ENCODE measurements at regions not wholly inside any gene's neighbourhood (a gene's known extent, or its start where the extent isn't known, plus 50 kb on each side); places are given as distances from the start of the nearest gene placed in this dataset.

DNA sequence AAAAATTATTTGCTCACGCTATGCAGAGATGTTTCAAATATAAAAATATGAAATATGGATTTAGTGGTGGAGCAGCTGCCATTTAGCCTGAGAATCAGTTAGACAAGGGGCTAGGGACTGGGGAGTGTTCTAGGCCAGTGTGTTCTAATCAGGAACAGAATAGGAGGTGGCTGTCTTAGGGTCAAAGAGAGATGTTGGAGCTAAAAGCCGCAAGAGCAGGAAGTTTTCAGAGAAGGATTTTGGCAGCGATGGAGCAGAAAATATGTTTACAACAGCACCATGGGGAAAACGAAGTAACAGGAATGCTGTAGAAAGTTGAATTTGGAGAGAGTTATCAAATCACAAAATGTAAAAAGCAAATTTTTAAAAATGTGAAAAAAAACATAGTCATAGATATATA is 314.0 kb upstream of the SEMA3A start:
- TF ChIP-seq, protein P1, sequence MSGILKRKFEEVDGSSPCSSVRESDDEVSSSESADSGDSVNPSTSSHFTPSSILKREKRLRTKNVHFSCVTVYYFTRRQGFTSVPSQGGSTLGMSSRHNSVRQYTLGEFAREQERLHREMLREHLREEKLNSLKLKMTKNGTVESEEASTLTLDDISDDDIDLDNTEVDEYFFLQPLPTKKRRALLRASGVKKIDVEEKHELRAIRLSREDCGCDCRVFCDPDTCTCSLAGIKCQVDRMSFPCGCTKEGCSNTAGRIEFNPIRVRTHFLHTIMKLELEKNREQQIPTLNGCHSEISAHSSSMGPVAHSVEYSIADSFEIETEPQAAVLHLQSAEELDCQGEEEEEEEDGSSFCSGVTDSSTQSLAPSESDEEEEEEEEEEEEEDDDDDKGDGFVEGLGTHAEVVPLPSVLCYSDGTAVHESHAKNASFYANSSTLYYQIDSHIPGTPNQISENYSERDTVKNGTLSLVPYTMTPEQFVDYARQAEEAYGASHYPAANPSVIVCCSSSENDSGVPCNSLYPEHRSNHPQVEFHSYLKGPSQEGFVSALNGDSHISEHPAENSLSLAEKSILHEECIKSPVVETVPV (CRISPR knock-in tag; IDR thresholded peaks at IDR 0.05): no peak
- no peak for TF ChIP-seq TCF4 (CRISPR knock-in tag; IDR thresholded peaks at IDR 0.05; ENCODE audit: borderline replicate concordance)
- no peak for TF ChIP-seq TOX (CRISPR knock-in tag; IDR thresholded peaks at IDR 0.05; ENCODE audit: borderline replicate concordance)
- no peak for TF ChIP-seq GLIS3 (CRISPR knock-in tag; IDR thresholded peaks at IDR 0.05)
- TF ChIP-seq, protein P2, sequence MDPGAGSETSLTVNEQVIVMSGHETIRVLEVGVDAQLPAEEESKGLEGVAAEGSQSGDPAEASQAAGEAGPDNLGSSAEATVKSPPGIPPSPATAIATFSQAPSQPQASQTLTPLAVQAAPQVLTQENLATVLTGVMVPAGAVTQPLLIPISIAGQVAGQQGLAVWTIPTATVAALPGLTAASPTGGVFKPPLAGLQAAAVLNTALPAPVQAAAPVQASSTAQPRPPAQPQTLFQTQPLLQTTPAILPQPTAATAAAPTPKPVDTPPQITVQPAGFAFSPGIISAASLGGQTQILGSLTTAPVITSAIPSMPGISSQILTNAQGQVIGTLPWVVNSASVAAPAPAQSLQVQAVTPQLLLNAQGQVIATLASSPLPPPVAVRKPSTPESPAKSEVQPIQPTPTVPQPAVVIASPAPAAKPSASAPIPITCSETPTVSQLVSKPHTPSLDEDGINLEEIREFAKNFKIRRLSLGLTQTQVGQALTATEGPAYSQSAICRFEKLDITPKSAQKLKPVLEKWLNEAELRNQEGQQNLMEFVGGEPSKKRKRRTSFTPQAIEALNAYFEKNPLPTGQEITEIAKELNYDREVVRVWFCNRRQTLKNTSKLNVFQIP (CRISPR knock-in tag; IDR thresholded peaks at IDR 0.05; ENCODE audit: borderline replicate concordance, low read depth): no peak
- TF ChIP-seq ZNF70 (CRISPR knock-in tag; IDR thresholded peaks at IDR 0.05): no peak
- TF ChIP-seq BACH2 (CRISPR knock-in tag; IDR thresholded peaks at IDR 0.05; ENCODE audit: borderline replicate concordance): no peak
- no peak for TF ChIP-seq ZNF565 (CRISPR knock-in tag; conservative IDR thresholded peaks at IDR 0.05; ENCODE audit: low read depth)
- TF ChIP-seq, protein P3, sequence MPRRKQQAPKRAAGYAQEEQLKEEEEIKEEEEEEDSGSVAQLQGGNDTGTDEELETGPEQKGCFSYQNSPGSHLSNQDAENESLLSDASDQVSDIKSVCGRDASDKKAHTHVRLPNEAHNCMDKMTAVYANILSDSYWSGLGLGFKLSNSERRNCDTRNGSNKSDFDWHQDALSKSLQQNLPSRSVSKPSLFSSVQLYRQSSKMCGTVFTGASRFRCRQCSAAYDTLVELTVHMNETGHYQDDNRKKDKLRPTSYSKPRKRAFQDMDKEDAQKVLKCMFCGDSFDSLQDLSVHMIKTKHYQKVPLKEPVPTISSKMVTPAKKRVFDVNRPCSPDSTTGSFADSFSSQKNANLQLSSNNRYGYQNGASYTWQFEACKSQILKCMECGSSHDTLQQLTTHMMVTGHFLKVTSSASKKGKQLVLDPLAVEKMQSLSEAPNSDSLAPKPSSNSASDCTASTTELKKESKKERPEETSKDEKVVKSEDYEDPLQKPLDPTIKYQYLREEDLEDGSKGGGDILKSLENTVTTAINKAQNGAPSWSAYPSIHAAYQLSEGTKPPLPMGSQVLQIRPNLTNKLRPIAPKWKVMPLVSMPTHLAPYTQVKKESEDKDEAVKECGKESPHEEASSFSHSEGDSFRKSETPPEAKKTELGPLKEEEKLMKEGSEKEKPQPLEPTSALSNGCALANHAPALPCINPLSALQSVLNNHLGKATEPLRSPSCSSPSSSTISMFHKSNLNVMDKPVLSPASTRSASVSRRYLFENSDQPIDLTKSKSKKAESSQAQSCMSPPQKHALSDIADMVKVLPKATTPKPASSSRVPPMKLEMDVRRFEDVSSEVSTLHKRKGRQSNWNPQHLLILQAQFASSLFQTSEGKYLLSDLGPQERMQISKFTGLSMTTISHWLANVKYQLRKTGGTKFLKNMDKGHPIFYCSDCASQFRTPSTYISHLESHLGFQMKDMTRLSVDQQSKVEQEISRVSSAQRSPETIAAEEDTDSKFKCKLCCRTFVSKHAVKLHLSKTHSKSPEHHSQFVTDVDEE (CRISPR knock-in tag; IDR thresholded peaks at IDR 0.05): no peak
- TF ChIP-seq ZC3H10 (CRISPR knock-in tag; IDR thresholded peaks at IDR 0.05): no peak
- no peak for TF ChIP-seq OSR1 (CRISPR knock-in tag; IDR thresholded peaks at IDR 0.05)
- TF ChIP-seq ZFP30 (CRISPR knock-in tag; IDR thresholded peaks at IDR 0.05): no peak
- no peak for ATAC-seq

DNA sequence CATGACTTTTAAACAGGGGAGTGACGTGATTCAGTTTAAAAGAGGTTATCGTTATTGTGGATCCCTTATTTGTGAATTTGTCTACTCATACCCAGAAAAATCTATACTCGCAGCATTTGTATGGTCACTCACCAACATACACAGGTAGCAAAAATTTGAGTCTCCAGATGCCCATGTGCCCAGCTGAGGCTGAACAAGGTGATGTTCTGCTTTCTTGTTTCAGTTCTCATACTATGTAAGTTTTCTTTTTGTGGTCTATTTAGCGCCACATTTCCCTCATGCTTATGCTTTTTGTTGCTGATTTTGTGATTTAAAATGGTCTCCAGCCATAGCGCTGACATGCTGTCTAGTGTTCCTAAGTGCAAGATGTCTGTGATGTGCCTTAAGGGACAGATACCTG is 312.9 kb upstream of the SEMA3A start:
- TF ChIP-seq PPARA (CRISPR knock-in tag; IDR thresholded peaks at IDR 0.05; ENCODE audit: borderline replicate concordance): no peak
- no peak for TF ChIP-seq ZFP3 (CRISPR knock-in tag; IDR thresholded peaks at IDR 0.05)
- TF ChIP-seq TCF4 (CRISPR knock-in tag; IDR thresholded peaks at IDR 0.05; ENCODE audit: borderline replicate concordance): no peak
- TF ChIP-seq ZNF8 (CRISPR knock-in tag; IDR thresholded peaks at IDR 0.05): no peak
- TF ChIP-seq CSDC2 (CRISPR knock-in tag; IDR thresholded peaks at IDR 0.05): no peak
- TF ChIP-seq ZFP30 (CRISPR knock-in tag; IDR thresholded peaks at IDR 0.05): no peak
- TF ChIP-seq ZC3H10 (CRISPR knock-in tag; IDR thresholded peaks at IDR 0.05): no peak
- TF ChIP-seq, protein P2 (CRISPR knock-in tag; IDR thresholded peaks at IDR 0.05; ENCODE audit: borderline replicate concordance, low read depth): no peak
- TF ChIP-seq ISL1 (CRISPR knock-in tag; IDR thresholded peaks at IDR 0.05): no peak
- ATAC-seq: no peak

DNA sequence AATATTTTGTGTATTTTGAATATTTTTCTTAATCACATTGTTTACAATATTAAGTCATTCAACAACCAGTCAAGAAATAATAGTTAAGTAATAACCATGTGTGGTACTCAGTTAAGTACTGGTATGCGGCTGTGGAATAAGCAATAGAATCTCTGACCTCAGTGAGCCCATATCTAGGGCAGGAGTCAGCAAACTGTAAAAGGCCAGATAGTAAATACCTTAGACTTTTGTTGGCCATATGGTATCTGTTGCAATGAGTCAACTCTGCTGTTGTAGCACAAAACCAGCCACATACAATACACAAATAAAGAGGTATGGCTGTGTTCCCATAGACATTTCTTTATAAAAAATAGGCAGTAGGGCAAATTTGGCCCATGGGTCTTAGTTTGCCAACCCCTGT is 311.6 kb upstream of the SEMA3A start:
- TF ChIP-seq BACH2 (CRISPR knock-in tag; IDR thresholded peaks at IDR 0.05; ENCODE audit: borderline replicate concordance) (no peak), GLIS3 (CRISPR knock-in tag; IDR thresholded peaks at IDR 0.05) (no peak), PPARA (CRISPR knock-in tag; IDR thresholded peaks at IDR 0.05; ENCODE audit: borderline replicate concordance) (no peak), TCF4 (CRISPR knock-in tag; IDR thresholded peaks at IDR 0.05; ENCODE audit: borderline replicate concordance) (no peak), ARNTL (CRISPR knock-in tag; IDR thresholded peaks at IDR 0.05; ENCODE audit: borderline replicate concordance, low read depth) (no peak), ZNF70 (CRISPR knock-in tag; IDR thresholded peaks at IDR 0.05) (no peak), ESRRG (CRISPR knock-in tag; IDR thresholded peaks at IDR 0.05) (no peak), OSR1 (CRISPR knock-in tag; IDR thresholded peaks at IDR 0.05) (no peak), ZFP30 (CRISPR knock-in tag; IDR thresholded peaks at IDR 0.05) (no peak), ZNF565 (CRISPR knock-in tag; conservative IDR thresholded peaks at IDR 0.05; ENCODE audit: low read depth) (no peak), ZFP3 (CRISPR knock-in tag; IDR thresholded peaks at IDR 0.05) (no peak), SNAI2 (CRISPR knock-in tag; IDR thresholded peaks at IDR 0.05) (no peak), TOX (CRISPR knock-in tag; IDR thresholded peaks at IDR 0.05; ENCODE audit: borderline replicate concordance) (no peak), ZNF8 (CRISPR knock-in tag; IDR thresholded peaks at IDR 0.05) (no peak), ZC3H10 (CRISPR knock-in tag; IDR thresholded peaks at IDR 0.05) (no peak)
- TF ChIP-seq, protein P4, sequence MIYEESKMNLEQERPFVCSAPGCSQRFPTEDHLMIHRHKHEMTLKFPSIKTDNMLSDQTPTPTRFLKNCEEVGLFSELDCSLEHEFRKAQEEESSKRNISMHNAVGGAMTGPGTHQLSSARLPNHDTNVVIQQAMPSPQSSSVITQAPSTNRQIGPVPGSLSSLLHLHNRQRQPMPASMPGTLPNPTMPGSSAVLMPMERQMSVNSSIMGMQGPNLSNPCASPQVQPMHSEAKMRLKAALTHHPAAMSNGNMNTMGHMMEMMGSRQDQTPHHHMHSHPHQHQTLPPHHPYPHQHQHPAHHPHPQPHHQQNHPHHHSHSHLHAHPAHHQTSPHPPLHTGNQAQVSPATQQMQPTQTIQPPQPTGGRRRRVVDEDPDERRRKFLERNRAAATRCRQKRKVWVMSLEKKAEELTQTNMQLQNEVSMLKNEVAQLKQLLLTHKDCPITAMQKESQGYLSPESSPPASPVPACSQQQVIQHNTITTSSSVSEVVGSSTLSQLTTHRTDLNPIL (CRISPR knock-in tag; IDR thresholded peaks at IDR 0.05; ENCODE audit: low read depth): no peak
- TF ChIP-seq, protein P3 (CRISPR knock-in tag; IDR thresholded peaks at IDR 0.05): no peak
- no peak for ATAC-seq
